Heart right ventricle (tissue), 16 donors: ENCODE measurements at regions not wholly inside any gene's neighbourhood (a gene's known extent, or its start where the extent isn't known, plus 50 kb on each side); places are given as distances from the start of the nearest gene placed in this dataset.

ENCODE experiments used
- ATAC-seq, 8 donors: fragments of 200-7000 bp; cut with Tn5 transposase; one replicate each; pipeline ENCODE4 v1.9.1; 2020; ENCODE audit warnings: mild to moderate bottlenecking in 8 of 8, moderate library complexity in 8 of 8, moderate number of reproducible peaks in 1 of 8
- DNase-seq, 2 donors: peaks; one replicate each; pipeline ENCODE4 v3.0.0-alpha.2; 2020
- H3K27ac ChIP-seq, 10 donors: fragments of 200-600 bp; sonication (generic) in 2 of 10; one replicate each; pipeline versions ENCODE4 v1.5.0 to v1.8.0; 2020 to 2022; ENCODE audit warnings: mild to moderate bottlenecking in 3 of 10
- H3K27me3 ChIP-seq, 7 donors: fragments of 200-600 bp; one replicate each; pipeline ENCODE4 v1.8.0; 2021 to 2022; ENCODE audit warnings: mild to moderate bottlenecking in 2 of 7
- H3K36me3 ChIP-seq, 9 donors: fragments of 200-600 bp; sonication (generic) in 1 of 9; one replicate each; pipeline versions ENCODE4 v1.5.0 to v1.8.0; 2020 to 2022; ENCODE audit warnings: mild to moderate bottlenecking in 2 of 9
- H3K4me1 ChIP-seq, 9 donors: fragments of 200-600 bp; sonication (generic) in 1 of 9; one replicate each; pipeline versions ENCODE4 v1.5.0 to v1.8.0; 2020 to 2022; ENCODE audit warnings: mild to moderate bottlenecking in 4 of 9
- H3K4me3 ChIP-seq, 10 donors: fragments of 200-600 bp; sonication (generic) in 2 of 10; one replicate each; pipeline versions ENCODE4 v1.5.0 to v1.8.0; 2020 to 2022; ENCODE audit warnings: mild to moderate bottlenecking in 7 of 10, moderate library complexity in 2 of 10
- H3K9me3 ChIP-seq, 11 donors: fragments of 200-600 bp in 10 of 11; sonication (generic) in 2 of 11; one replicate each; pipeline versions ENCODE4 v1.5.0 to v1.8.0; 2013 to 2022; ENCODE audit warnings: mild to moderate bottlenecking in 2 of 11, control low read depth in 1 of 11, moderate library complexity in 1 of 11
- CTCF ChIP-seq, 9 donors: fragments of 200-600 bp; sonication (generic) in 2 of 9; IDR thresholded peaks; one replicate each; pipeline versions ENCODE4 v1.5.0 to v1.8.0; 2021 to 2022; ENCODE audit warnings: antibody characterized with exemption in 9 of 9, mild to moderate bottlenecking in 5 of 9, moderate library complexity in 1 of 9
- WGBS, 2 donors: extraction: QIAGEN DNeasy Blood & Tissue Kit; methylation state at CpG; one replicate each; pipeline ENCODE4 v1.1.7; 2013; ENCODE audit warnings: inconsistent platforms in 1 of 2; 5-methylcytosine and 5-hydroxymethylcytosine counted together
- intact Hi-C, 10 donors: fragments of 100-400 bp; cut with DNase I; formaldehyde crosslinking; loops; one replicate each; pipeline versions ENCODE4 v1.11.1 to v1.14.2; 2022
- donor health status: Arrhythmogenic right ventricular cardiomyopathy.
- donor health status: ischemic (EF 13 %, LVEDD 7.1; RV severe dilation, severe dysfunction).
- donor health status: healthy with polysubstance abuse.
- donor health status: DM: no; HTN: yes; CAD: no.
- donor health status: DM: no; HTN: no; CAD: no.
- donor health status: ischemic (EF 25% LVEDD 6.9; RV normal size, moderate dysfunction).
- donor health status: ischemic (EF 25% LVEDD 5.7; RV mildly dilated, moderate dysfunction).
- donor health status: healthy.
- donor health status: DM: yes; HTN: yes; CAD: no.
- donor health status: Ischemic cardiomyopathy.
- donor health status: ischemic (EF 35%, LVEDD 5.7; RV mildly dilated, moderate dysfunction).
- donor health status: nonischemic (EF 11% LVEDD 7.7; RV severe dilation, severe dysfunction).
- donor health status: DM: yes; HTN: yes; CAD: no.
- donor health status: PGD.
- donor health status: ischemic (EF 29% LVEDD 5.4; RV normal size, mild dysfunction).
- donor health status: nonischemic (EF 23%, LVEDD 6.1; RV moderate dilation, normal function).

GRCh38 chr12:45622210-45622937, 107.1 kb upstream of the ARID2 start:
- Histone ChIP-seq H3K4me3 (no peak overlapping the region), H3K4me1 (peaks cover 0 to 11% (median 0%) of the 10 kb centered on the region in 9 donors), H3K27ac (no peak overlapping the region), H3K36me3 (no peaks in the 10 kb centered on the region), H3K9me3 (peaks cover 0 to 5% (median 0%) of the 10 kb centered on the region in 11 donors), H3K27me3 (no peaks in the 10 kb centered on the region)
- no peak for TF ChIP-seq CTCF (IDR thresholded peaks at IDR 0.05)
- WGBS, 2 donors, result 56 to 63% methylated on average over 3 of the region's 3 CpGs
- DNase-seq, result no peak
- intact Hi-C loops, result no loop called here
- ATAC-seq, result peak in 4 of 8 donors; percentile 39 to 72 (median 44)

- peaks cover 0 to 11% (median 0%) of the 10 kb centered on the region in 9 donors for H3K4me1 ChIP-seq
- TF ChIP-seq CTCF (IDR thresholded peaks at IDR 0.05), result no peak
- H3K36me3 ChIP-seq, result no peaks in the 10 kb centered on the region
- H3K9me3 ChIP-seq, result peaks cover 0 to 5% (median 0%) of the 10 kb centered on the region in 11 donors
- ATAC-seq, result no peak
- 76 to 84% methylated on average over 5 of the region's 5 CpGs for WGBS, 2 donors
- intact Hi-C loops, result no loop called here
- H3K4me3 ChIP-seq, result no peak overlapping the region
- no peak for DNase-seq
- no peak overlapping the region for H3K27ac ChIP-seq
- no peaks in the 10 kb centered on the region for H3K27me3 ChIP-seq
Measured at GRCh38 chr12:45623221-45623620, 106.3 kb upstream of the ARID2 start.

GRCh38 chr12:45623940-45624339, 105.6 kb upstream of the ARID2 start:
- no peak for TF ChIP-seq CTCF (IDR thresholded peaks at IDR 0.05)
- Histone ChIP-seq H3K4me1 (peaks cover 0 to 11% (median 0%) of the 10 kb centered on the region in 9 donors), H3K36me3 (no peaks in the 10 kb centered on the region), H3K27ac (no peak overlapping the region), H3K4me3 (no peak overlapping the region), H3K27me3 (no peaks in the 10 kb centered on the region), H3K9me3 (peaks cover 0 to 5% (median 0%) of the 10 kb centered on the region in 11 donors)
- intact Hi-C loops, result no loop called here
- WGBS, 2 donors, result 71 to 75% methylated on average over 2 of the region's 2 CpGs
- DNase-seq, result no peak
- ATAC-seq, result no peak

- TF ChIP-seq CTCF (IDR thresholded peaks at IDR 0.05), result no peak
- Histone ChIP-seq H3K27ac (no peak overlapping the region), H3K4me3 (no peak overlapping the region), H3K27me3 (no peaks in the 10 kb centered on the region), H3K36me3 (no peaks in the 10 kb centered on the region), H3K9me3 (no peaks in the 10 kb centered on the region), H3K4me1 (peaks cover 0 to 9% (median 0%) of the 10 kb centered on the region in 9 donors)
- WGBS, 2 donors, result 61 to 73% methylated on average over 2 of the region's 2 CpGs
- intact Hi-C loops, result no loop called here
- ATAC-seq, result no peak
- DNase-seq, result no peak
Measured at GRCh38 chr12:45626965-45627364, 102.5 kb upstream of the ARID2 start.
